ENCODE measurements at regions not wholly inside any gene's neighbourhood (a gene's known extent, or its start where the extent isn't known, plus 50 kb on each side); places are given as distances from the start of the nearest gene placed in this dataset.

DNA sequence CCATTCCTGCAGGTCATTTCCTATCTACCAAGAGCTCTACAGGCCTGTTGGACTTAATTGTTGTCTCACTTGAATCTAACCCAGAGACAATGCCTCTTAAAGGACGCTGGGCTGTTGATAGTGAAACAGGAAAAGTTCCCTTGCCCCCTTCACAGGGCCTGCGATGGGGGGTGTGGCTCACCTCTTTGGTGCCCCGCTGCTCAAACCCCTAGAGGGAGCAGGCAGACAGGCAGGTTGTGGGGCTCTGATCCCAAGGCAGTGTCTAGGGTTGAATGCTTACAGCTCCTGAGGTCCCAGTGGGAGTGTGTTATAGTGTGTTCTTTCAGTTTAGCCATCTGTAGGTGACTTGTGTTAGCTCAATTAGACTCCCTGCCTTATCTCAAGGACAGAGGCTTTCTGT is 68.0 kb downstream of the OTOR start:
- Mint-ChIP-seq H3K36me3 (no peaks in the 10 kb centered on the region), H3K9me3 (no peaks in the 10 kb centered on the region), H3K4me3 (no peak overlapping the region), H3K27ac (peak overlapping the region in 1 of 7 donors; percentile 33), H3K27me3 (ENCODE audit: low read depth in 3 of 3) (peaks cover 4 to 15% (median 4%) of the 10 kb centered on the region in 3 donors), H3K4me1 (no peaks in the 10 kb centered on the region)
- no peak for DNase-seq
- H3K27me3 ChIP-seq (ENCODE audit: control insufficient read depth in 2 of 2, insufficient read depth in 2 of 2, low read length in 2 of 2): peaks cover 0 to 2% of the 10 kb centered on the region in 2 donors
- no CpG with 5 or more reads among the region's 3 CpGs for WGBS (ENCODE audit: insufficient coverage)
- no peak overlapping the region for H3K4me3 ChIP-seq (replicated peaks in 1 of 3; ENCODE audit: low read depth in 2 of 3, low read length in 3 of 3)
- H3K27ac ChIP-seq (ENCODE audit: low read depth in 1 of 2, low read length in 2 of 2): no peak overlapping the region
- H4K20me1 ChIP-seq (ENCODE audit: insufficient read depth, low read length): no peaks in the 10 kb centered on the region
- H2AFZ ChIP-seq (ENCODE audit: insufficient read depth, low read depth, low read length, poor library complexity, severe bottlenecking): no peak overlapping the region
- H3K9me3 ChIP-seq (replicated peaks in 1 of 2; ENCODE audit: control insufficient read depth in 1 of 2, insufficient read depth in 1 of 2, low read length in 2 of 2): no peaks in the 10 kb centered on the region
- H3K79me2 ChIP-seq (ENCODE audit: insufficient read depth, low read length): no peaks in the 10 kb centered on the region
- intact Hi-C loops (cut with micrococcal nuclease): no loop called here
- H3K4me2 ChIP-seq (replicated peaks; ENCODE audit: extremely low read depth, low read length, poor library complexity, severe bottlenecking): no peak overlapping the region
- TF ChIP-seq CTCF (IDR thresholded peaks at IDR 0.05): no peak
- no peaks in the 10 kb centered on the region for H3K4me1 ChIP-seq (ENCODE audit: control insufficient read depth in 1 of 2, insufficient read depth in 2 of 2, low read length in 2 of 2)
- no peaks in the 10 kb centered on the region for H3K36me3 ChIP-seq (replicated peaks in 1 of 2; ENCODE audit: control insufficient read depth in 1 of 2, insufficient read depth in 2 of 2, low read length in 2 of 2)
- H3K9ac ChIP-seq (ENCODE audit: insufficient read depth, low read length, poor library complexity, severe bottlenecking): no peak overlapping the region

- Histone ChIP-seq H3K27me3 (ENCODE audit: control insufficient read depth in 2 of 2, insufficient read depth in 2 of 2, low read length in 2 of 2) (peaks cover 0 to 2% of the 10 kb centered on the region in 2 donors), H4K20me1 (ENCODE audit: insufficient read depth, low read length) (no peaks in the 10 kb centered on the region), H3K4me2 (replicated peaks; ENCODE audit: extremely low read depth, low read length, poor library complexity, severe bottlenecking) (no peak overlapping the region), H3K4me3 (replicated peaks in 1 of 3; ENCODE audit: low read depth in 2 of 3, low read length in 3 of 3) (no peak overlapping the region), H3K9me3 (replicated peaks in 1 of 2; ENCODE audit: control insufficient read depth in 1 of 2, insufficient read depth in 1 of 2, low read length in 2 of 2) (no peaks in the 10 kb centered on the region), H3K36me3 (replicated peaks in 1 of 2; ENCODE audit: control insufficient read depth in 1 of 2, insufficient read depth in 2 of 2, low read length in 2 of 2) (no peaks in the 10 kb centered on the region), H3K9ac (ENCODE audit: insufficient read depth, low read length, poor library complexity, severe bottlenecking) (no peak overlapping the region), H3K79me2 (ENCODE audit: insufficient read depth, low read length) (no peaks in the 10 kb centered on the region), H3K27ac (ENCODE audit: low read depth in 1 of 2, low read length in 2 of 2) (no peak overlapping the region), H3K4me1 (ENCODE audit: control insufficient read depth in 1 of 2, insufficient read depth in 2 of 2, low read length in 2 of 2) (no peaks in the 10 kb centered on the region), H2AFZ (ENCODE audit: insufficient read depth, low read depth, low read length, poor library complexity, severe bottlenecking) (no peak overlapping the region)
- no peak overlapping the region for H3K27ac Mint-ChIP-seq
- H3K9me3 Mint-ChIP-seq: no peaks in the 10 kb centered on the region
- H3K4me3 Mint-ChIP-seq: no peak overlapping the region
- WGBS (ENCODE audit: insufficient coverage): no CpG with 5 or more reads among the region's 2 CpGs
- H3K36me3 Mint-ChIP-seq: no peaks in the 10 kb centered on the region
- intact Hi-C loops (cut with micrococcal nuclease): no loop called here
- TF ChIP-seq CTCF (IDR thresholded peaks at IDR 0.05): no peak
- H3K4me1 Mint-ChIP-seq: no peaks in the 10 kb centered on the region
- no peak for DNase-seq
- H3K27me3 Mint-ChIP-seq (ENCODE audit: low read depth in 3 of 3): peaks cover 2 to 12% (median 4%) of the 10 kb centered on the region in 3 donors
These were observed 71.3 kb downstream of the OTOR start for GRCh38 chr20:16819483-16819882.

Measured in CD14-positive monocyte (primary cell).